ENCODE measurements at regions not wholly inside any gene's neighbourhood (a gene's known extent, or its start where the extent isn't known, plus 50 kb on each side); places are given as distances from the start of the nearest gene placed in this dataset.

DNA sequence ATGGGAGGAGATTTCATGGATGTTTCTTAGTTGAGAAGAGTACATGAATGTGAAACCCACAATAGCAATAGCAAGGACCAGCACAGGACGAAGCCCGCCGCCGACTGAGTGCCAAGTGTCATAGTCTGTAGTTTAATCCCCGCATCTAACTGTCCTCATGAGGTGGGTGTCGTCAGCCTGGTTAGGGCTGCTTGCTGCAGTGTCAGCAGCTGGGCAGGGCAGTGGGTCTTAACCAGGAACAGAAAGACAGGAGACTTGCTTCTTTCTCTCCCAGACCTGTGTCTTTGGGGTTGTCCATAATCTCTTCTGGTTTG lies 146.6 kb downstream of the VAPA start:
- TF ChIP-seq, protein P1, sequence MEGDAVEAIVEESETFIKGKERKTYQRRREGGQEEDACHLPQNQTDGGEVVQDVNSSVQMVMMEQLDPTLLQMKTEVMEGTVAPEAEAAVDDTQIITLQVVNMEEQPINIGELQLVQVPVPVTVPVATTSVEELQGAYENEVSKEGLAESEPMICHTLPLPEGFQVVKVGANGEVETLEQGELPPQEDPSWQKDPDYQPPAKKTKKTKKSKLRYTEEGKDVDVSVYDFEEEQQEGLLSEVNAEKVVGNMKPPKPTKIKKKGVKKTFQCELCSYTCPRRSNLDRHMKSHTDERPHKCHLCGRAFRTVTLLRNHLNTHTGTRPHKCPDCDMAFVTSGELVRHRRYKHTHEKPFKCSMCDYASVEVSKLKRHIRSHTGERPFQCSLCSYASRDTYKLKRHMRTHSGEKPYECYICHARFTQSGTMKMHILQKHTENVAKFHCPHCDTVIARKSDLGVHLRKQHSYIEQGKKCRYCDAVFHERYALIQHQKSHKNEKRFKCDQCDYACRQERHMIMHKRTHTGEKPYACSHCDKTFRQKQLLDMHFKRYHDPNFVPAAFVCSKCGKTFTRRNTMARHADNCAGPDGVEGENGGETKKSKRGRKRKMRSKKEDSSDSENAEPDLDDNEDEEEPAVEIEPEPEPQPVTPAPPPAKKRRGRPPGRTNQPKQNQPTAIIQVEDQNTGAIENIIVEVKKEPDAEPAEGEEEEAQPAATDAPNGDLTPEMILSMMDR (IDR thresholded peaks at IDR 0.05), result no peak
- no peak for TF ChIP-seq POLR2A (IDR thresholded peaks at IDR 0.05)
